ACC112 (cell line): ENCODE measurements at regions not wholly inside any gene's neighbourhood (a gene's known extent, or its start where the extent isn't known, plus 50 kb on each side); places are given as distances from the start of the nearest gene placed in this dataset.
A peak's percentile ranks its signal among the peaks of the same experiment; 100 is the strongest.

ENCODE experiments used
- H2AFZ ChIP-seq: fragments of 200-600 bp; sonication (generic); one replicate; pipeline ENCODE4 v1.6.0; 2017; ENCODE audit warnings: antibody characterized with exemption, low read length; ENCODE audit not compliant: unreplicated experiment
- H3K27ac ChIP-seq: fragments of 200-600 bp; sonication (generic); 2 replicates; pipeline ENCODE4 v1.5.1; 2014; ENCODE audit warnings: low read depth, mild to moderate bottlenecking, antibody characterized with exemption, low read length, moderate library complexity
- H3K27me3 ChIP-seq: fragments of 200-600 bp; sonication (generic); 2 replicates; pipeline ENCODE4 v1.6.1; 2014; ENCODE audit warnings: mild to moderate bottlenecking, antibody characterized with exemption, low read length, moderate library complexity, mixed read lengths; ENCODE audit not compliant: insufficient read depth
- H3K36me3 ChIP-seq: fragments of 200-600 bp; sonication (generic); 2 replicates; pipeline ENCODE4 v1.6.1; 2016; ENCODE audit warnings: mild to moderate bottlenecking, antibody characterized with exemption, low read length, moderate library complexity, mixed read lengths; ENCODE audit not compliant: insufficient read depth
- H3K4me1 ChIP-seq: fragments of 200-600 bp; sonication (generic); one replicate; pipeline ENCODE4 v1.6.1; 2016; ENCODE audit warnings: low read length, mixed read lengths; ENCODE audit not compliant: insufficient read depth, unreplicated experiment, control insufficient read depth
- H3K4me3 ChIP-seq: fragments of 200-600 bp; sonication (generic); 2 replicates; pipeline ENCODE4 v1.5.1; 2014; ENCODE audit warnings: mild to moderate bottlenecking, low read depth, low read length
- H3K79me2 ChIP-seq: fragments of 200-600 bp; sonication (generic); one replicate; pipeline ENCODE4 v1.6.0; 2016; ENCODE audit warnings: low read length; ENCODE audit not compliant: control insufficient read depth, unreplicated experiment, insufficient read depth

GRCh38 chr18:28972333-28972907, 795.5 kb upstream of the CDH2 start:
- H2AFZ ChIP-seq, result no peak overlapping the region
- no peaks in the 10 kb centered on the region for H3K27me3 ChIP-seq
- H3K27ac ChIP-seq, result no peak overlapping the region
- H3K36me3 ChIP-seq, result no peaks in the 10 kb centered on the region
- no peak overlapping the region for H3K4me3 ChIP-seq
- no peaks in the 10 kb centered on the region for H3K79me2 ChIP-seq
- H3K4me1 ChIP-seq, result no peaks in the 10 kb centered on the region

DNA sequence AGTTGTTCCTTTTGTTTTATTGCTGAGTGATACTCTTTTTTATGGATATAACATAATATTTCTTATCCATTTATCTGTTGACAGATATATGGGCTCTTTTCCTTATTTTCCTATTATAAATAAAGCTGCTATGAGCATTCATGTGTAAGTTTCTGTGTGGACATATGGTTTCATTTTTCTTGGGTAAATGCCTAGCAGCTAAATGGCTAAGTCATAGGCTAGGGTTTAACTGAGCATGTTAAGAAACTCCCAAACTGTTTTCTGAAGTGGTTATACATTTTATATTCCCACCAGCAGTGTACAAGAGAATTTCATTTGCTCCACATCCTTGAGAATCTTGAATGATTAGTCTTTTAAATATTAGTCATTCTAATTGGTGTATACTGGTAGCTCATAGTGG, 786.6 kb upstream of the CDH2 start:
- Histone ChIP-seq H2AFZ (peak overlapping the region; percentile 23), H3K27me3 (no peaks in the 10 kb centered on the region), H3K4me1 (peaks cover 23% of the 10 kb centered on the region), H3K4me3 (no peak overlapping the region), H3K27ac (no peak overlapping the region), H3K36me3 (no peaks in the 10 kb centered on the region), H3K79me2 (no peaks in the 10 kb centered on the region)

- Histone ChIP-seq H3K79me2 (no peaks in the 10 kb centered on the region), H3K27me3 (no peaks in the 10 kb centered on the region), H3K4me1 (peaks cover 23% of the 10 kb centered on the region), H3K36me3 (no peaks in the 10 kb centered on the region), H2AFZ (no peak overlapping the region), H3K4me3 (no peak overlapping the region), H3K27ac (no peak overlapping the region)
Observed at GRCh38 chr18:28961669-28962228, 784.8 kb upstream of the CDH2 start.

DNA sequence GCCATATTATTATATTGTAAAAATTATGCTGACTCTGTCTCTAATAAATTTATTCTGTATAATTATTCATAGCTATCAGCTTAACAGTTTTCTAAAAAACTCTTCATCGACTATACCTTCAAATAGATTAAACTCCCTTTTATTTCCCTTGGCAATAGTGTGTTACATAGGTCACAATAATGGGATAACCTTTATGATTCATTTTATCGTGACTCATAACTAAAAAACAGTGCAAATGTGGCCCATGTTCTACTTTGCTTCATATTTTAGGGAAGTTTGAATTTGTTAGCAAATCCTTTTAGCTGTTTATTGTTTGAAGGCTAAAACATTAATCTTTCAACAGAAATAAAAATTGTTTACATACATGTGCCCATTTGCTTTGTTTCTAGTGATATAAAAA, 783.2 kb upstream of the CDH2 start:
- Histone ChIP-seq H3K36me3 (no peaks in the 10 kb centered on the region), H3K4me1 (peaks cover 23% of the 10 kb centered on the region), H2AFZ (no peak overlapping the region), H3K27ac (no peak overlapping the region), H3K4me3 (no peak overlapping the region), H3K27me3 (no peaks in the 10 kb centered on the region), H3K79me2 (no peaks in the 10 kb centered on the region)

- H3K79me2 ChIP-seq, result no peaks in the 10 kb centered on the region
- H3K36me3 ChIP-seq, result no peaks in the 10 kb centered on the region
- no peaks in the 10 kb centered on the region for H3K4me1 ChIP-seq
- H3K27ac ChIP-seq, result no peak overlapping the region
- H2AFZ ChIP-seq, result no peak overlapping the region
- no peak overlapping the region for H3K4me3 ChIP-seq
- H3K27me3 ChIP-seq, result no peaks in the 10 kb centered on the region
Observed at GRCh38 chr18:28952339-28952738, 775.4 kb upstream of the CDH2 start.

DNA sequence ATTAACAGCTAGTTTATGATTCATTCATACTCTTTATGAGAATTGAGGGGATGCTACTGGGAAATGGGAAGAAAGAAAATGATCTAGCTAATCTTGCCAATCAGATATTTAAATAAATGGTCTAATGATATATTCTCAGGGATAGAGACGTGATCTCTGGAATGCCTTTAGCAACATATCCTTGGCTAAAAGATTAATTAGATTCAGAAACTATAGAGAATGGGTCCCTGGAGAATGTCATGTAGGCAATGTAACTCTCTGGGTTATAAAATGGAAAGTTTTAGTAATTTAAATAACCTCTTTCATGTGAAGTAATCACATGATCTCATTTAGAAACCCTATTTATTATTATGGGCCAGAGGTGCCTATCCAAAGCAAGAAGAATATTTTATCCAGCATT, 771.0 kb upstream of the CDH2 start:
- no peaks in the 10 kb centered on the region for H3K4me1 ChIP-seq
- H3K79me2 ChIP-seq, result no peaks in the 10 kb centered on the region
- no peak overlapping the region for H2AFZ ChIP-seq
- no peaks in the 10 kb centered on the region for H3K36me3 ChIP-seq
- no peaks in the 10 kb centered on the region for H3K27me3 ChIP-seq
- no peak overlapping the region for H3K27ac ChIP-seq
- H3K4me3 ChIP-seq, result no peak overlapping the region

- no peak overlapping the region for H3K27ac ChIP-seq
- H3K4me1 ChIP-seq, result no peaks in the 10 kb centered on the region
- no peak overlapping the region for H2AFZ ChIP-seq
- no peaks in the 10 kb centered on the region for H3K27me3 ChIP-seq
- H3K79me2 ChIP-seq, result no peaks in the 10 kb centered on the region
- no peak overlapping the region for H3K4me3 ChIP-seq
- no peaks in the 10 kb centered on the region for H3K36me3 ChIP-seq
Observed at GRCh38 chr18:28946471-28946870, 769.5 kb upstream of the CDH2 start.

- H3K4me3 ChIP-seq, result no peak overlapping the region
- H3K79me2 ChIP-seq, result no peaks in the 10 kb centered on the region
- no peak overlapping the region for H2AFZ ChIP-seq
- H3K36me3 ChIP-seq, result no peaks in the 10 kb centered on the region
- H3K27me3 ChIP-seq, result no peaks in the 10 kb centered on the region
- no peak overlapping the region for H3K27ac ChIP-seq
- no peaks in the 10 kb centered on the region for H3K4me1 ChIP-seq
Observed at GRCh38 chr18:28922936-28923335, 746.0 kb upstream of the CDH2 start.

- no peaks in the 10 kb centered on the region for H3K4me1 ChIP-seq
- no peak overlapping the region for H3K27ac ChIP-seq
- no peaks in the 10 kb centered on the region for H3K27me3 ChIP-seq
- no peaks in the 10 kb centered on the region for H3K36me3 ChIP-seq
- no peaks in the 10 kb centered on the region for H3K79me2 ChIP-seq
- no peak overlapping the region for H2AFZ ChIP-seq
- H3K4me3 ChIP-seq, result no peak overlapping the region
Observed at GRCh38 chr18:28916456-28916855, 739.5 kb upstream of the CDH2 start.

GRCh38 chr18:28905509-28905908, 728.6 kb upstream of the CDH2 start:
- H3K79me2 ChIP-seq, result no peaks in the 10 kb centered on the region
- H2AFZ ChIP-seq, result peak overlapping the region; percentile 66

DNA sequence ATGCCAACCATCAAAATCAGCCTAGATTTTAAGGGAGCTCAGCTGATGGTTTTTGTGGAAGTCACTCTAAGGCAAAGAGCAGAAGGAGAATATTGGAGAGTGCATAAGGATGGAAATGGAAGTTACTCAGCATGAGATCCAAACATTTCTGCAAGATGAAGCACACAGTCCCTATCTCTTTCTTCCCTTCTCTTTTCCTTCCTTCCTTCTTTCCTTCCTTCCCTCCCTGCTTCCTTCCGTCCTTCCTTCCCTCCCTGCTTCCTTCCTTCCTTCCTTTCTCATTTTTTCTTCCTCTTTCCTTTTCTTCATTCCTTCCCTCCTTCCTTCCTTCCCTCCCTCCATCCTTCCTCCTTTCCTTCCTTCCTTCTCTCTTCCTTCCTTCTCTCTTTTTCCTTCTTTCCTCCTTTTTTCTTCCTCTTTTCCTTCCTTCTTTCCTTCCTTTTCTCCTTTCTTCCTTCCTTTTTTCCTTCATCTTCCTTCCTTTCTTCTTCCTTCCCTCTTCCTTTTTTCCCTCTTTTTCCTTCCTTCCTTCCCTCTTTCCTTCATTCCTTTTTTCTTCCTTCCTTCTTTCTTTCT, 727.9 kb upstream of the CDH2 start:
- no peaks in the 10 kb centered on the region for H3K79me2 ChIP-seq
- H3K27ac ChIP-seq, result no peak overlapping the region
- H3K4me3 ChIP-seq, result no peak overlapping the region
- no peak overlapping the region for H2AFZ ChIP-seq
- no peaks in the 10 kb centered on the region for H3K36me3 ChIP-seq
- H3K4me1 ChIP-seq, result peaks cover 17% of the 10 kb centered on the region
- no peaks in the 10 kb centered on the region for H3K27me3 ChIP-seq

More at GRCh38 chr18:28905509-28905908, 728.6 kb upstream of the CDH2 start:
- Histone ChIP-seq H3K4me3 (no peak overlapping the region), H3K27me3 (no peaks in the 10 kb centered on the region), H3K27ac (no peak overlapping the region), H3K4me1 (peaks cover 17% of the 10 kb centered on the region), H3K36me3 (no peaks in the 10 kb centered on the region)
